ENCODE measurements at regions not wholly inside any gene's neighbourhood (a gene's known extent, or its start where the extent isn't known, plus 50 kb on each side); places are given as distances from the start of the nearest gene placed in this dataset.

GRCh38 chr1:164021813-164022212, 537.2 kb upstream of the PBX1 start:
- no peak for TF ChIP-seq CTCF (conservative IDR thresholded peaks at IDR 0.05; ENCODE audit: low read depth, low read length)
- no peak for TF ChIP-seq EZH2 (IDR thresholded peaks at IDR 0.05; ENCODE audit: borderline replicate concordance, low read depth, low read length, poor library complexity, severe bottlenecking)
